GM19023 (cell line): ENCODE measurements at regions not wholly inside any gene's neighbourhood (a gene's known extent, or its start where the extent isn't known, plus 50 kb on each side); places are given as distances from the start of the nearest gene placed in this dataset.

Source experiments
- ATAC-seq: cut with Tn5 transposase; IDR thresholded peaks from one replicate; pipeline ENCODE4 v1.9.1; 2021; ENCODE audit warnings: mild to moderate bottlenecking, moderate library complexity; ENCODE audit not compliant: unreplicated experiment

- ATAC-seq: no peak
Observed at GRCh38 chr2:15789381-15790062, 150.8 kb upstream of the MYCN start.

GRCh38 chr2:15790326-15790725 is 150.0 kb upstream of the MYCN start:
- no peak for ATAC-seq

GRCh38 chr2:15790838-15791237 is 149.5 kb upstream of the MYCN start:
- no peak for ATAC-seq

- no peak for ATAC-seq
Observed at GRCh38 chr2:15791294-15791693, 149.1 kb upstream of the MYCN start.

- ATAC-seq: no peak
Observed at GRCh38 chr2:15792331-15792730, 148.0 kb upstream of the MYCN start.

GRCh38 chr2:15793078-15793913 is 147.1 kb upstream of the MYCN start:
- no peak for ATAC-seq

GRCh38 chr2:15793978-15794377 is 146.4 kb upstream of the MYCN start:
- no peak for ATAC-seq

- no peak for ATAC-seq
Observed at GRCh38 chr2:15794608-15795134, 145.7 kb upstream of the MYCN start.

GRCh38 chr2:15795426-15795825 is 144.9 kb upstream of the MYCN start:
- no peak for ATAC-seq

GRCh38 chr2:15796167-15796942 is 144.0 kb upstream of the MYCN start:
- no peak for ATAC-seq

GRCh38 chr2:15797231-15797938 is 143.0 kb upstream of the MYCN start:
- no peak for ATAC-seq

GRCh38 chr2:15797939-15798281 is 142.4 kb upstream of the MYCN start:
- no peak for ATAC-seq

GRCh38 chr2:15798701-15799431 is 141.5 kb upstream of the MYCN start:
- no peak for ATAC-seq

GRCh38 chr2:15799432-15799827 is 140.9 kb upstream of the MYCN start:
- ATAC-seq: no peak

- no peak for ATAC-seq
Observed at GRCh38 chr2:15800495-15801329, 139.6 kb upstream of the MYCN start.

- ATAC-seq: no peak
Observed at GRCh38 chr2:15801439-15801838, 138.9 kb upstream of the MYCN start.

GRCh38 chr2:15801904-15802303 is 138.4 kb upstream of the MYCN start:
- no peak for ATAC-seq

GRCh38 chr2:15802657-15803542 is 137.4 kb upstream of the MYCN start:
- no peak for ATAC-seq
